Neural cell (in vitro differentiated cells): ENCODE measurements at regions not wholly inside any gene's neighbourhood (a gene's known extent, or its start where the extent isn't known, plus 50 kb on each side); places are given as distances from the start of the nearest gene placed in this dataset.
"Not testable (repeated sequence)": the region's sequence is repeated elsewhere in the genome, so short reads cannot be mapped to it uniquely, and the experiment has no call there.

ENCODE experiments used
- H2AFZ ChIP-seq: fragments of 200-600, 300-800 bp; sonication (generic), shearing (Covaris generic); 2 replicates; pipeline ENCODE4 v1.6.0; 2014; ENCODE audit warnings: low read depth, mild to moderate bottlenecking, antibody characterized with exemption, low read length, moderate library complexity
- H3F3A ChIP-seq: fragments of 200-600 bp; shearing (Covaris generic); 2 replicates; pipeline ENCODE4 v1.6.1; 2016; ENCODE audit warnings: mild to moderate bottlenecking, moderate library complexity, mixed read lengths, antibody characterized with exemption, low read length; ENCODE audit not compliant: insufficient read depth, poor library complexity, severe bottlenecking
- H3K27ac ChIP-seq: fragments of 200-600, 300-800 bp; sonication (generic), shearing (Covaris generic); 2 replicates; pipeline ENCODE4 v1.5.1; 2014; ENCODE audit warnings: mild to moderate bottlenecking, low read length, moderate library complexity
- H3K27me3 ChIP-seq: fragments of 300-800, 200-600 bp; sonication (generic), shearing (Covaris generic); 2 replicates; pipeline ENCODE4 v1.6.0; 2014; ENCODE audit warnings: mild to moderate bottlenecking, low read depth, low read length, moderate library complexity; ENCODE audit not compliant: insufficient read depth
- H3K36me3 ChIP-seq: fragments of 300-800, 200-600 bp; sonication (generic), shearing (Covaris generic); 2 replicates; pipeline ENCODE4 v1.5.1; 2014; ENCODE audit warnings: mild to moderate bottlenecking, antibody characterized with exemption, low read length, moderate library complexity; ENCODE audit not compliant: insufficient read depth
- H3K4me2 ChIP-seq: fragments of 300-800, 200-600 bp; sonication (generic), shearing (Covaris generic); 2 replicates; pipeline ENCODE4 v1.6.0; 2014; ENCODE audit warnings: mild to moderate bottlenecking, low read length
- H3K4me3 ChIP-seq: fragments of 300-800, 200-600 bp; sonication (generic), shearing (Covaris generic); 2 replicates; pipeline ENCODE4 v1.5.1; 2014; ENCODE audit warnings: mild to moderate bottlenecking, low read length, moderate library complexity
- H3K79me2 ChIP-seq: fragments of 200-600 bp; shearing (Covaris generic); replicated peaks from 2 replicates; pipeline ENCODE4 v1.6.0; 2014; ENCODE audit warnings: mild to moderate bottlenecking, low read length, moderate library complexity; ENCODE audit not compliant: insufficient read depth
- H3K9ac ChIP-seq: fragments of 300-800, 200-600 bp; sonication (generic), shearing (Covaris generic); 2 replicates; pipeline ENCODE4 v1.6.1; 2016; ENCODE audit warnings: mild to moderate bottlenecking, low read length, mixed read lengths
- H3K9me2 ChIP-seq: fragments of 200-600 bp; shearing (Covaris generic); 2 replicates; pipeline ENCODE4 v1.6.1; 2016; ENCODE audit warnings: mild to moderate bottlenecking, low read length, mixed read lengths; ENCODE audit not compliant: insufficient read depth
- H3K9me3 ChIP-seq: fragments of 200-600, 300-800 bp; sonication (generic), shearing (Covaris generic); 2 replicates; pipeline ENCODE4 v1.6.1; 2016; ENCODE audit warnings: mild to moderate bottlenecking, mixed run types, low read length, moderate library complexity, mixed read lengths
- H4K20me1 ChIP-seq: fragments of 200-600 bp; shearing (Covaris generic); 2 replicates; pipeline ENCODE4 v1.6.1; 2016; ENCODE audit warnings: mild to moderate bottlenecking, mixed run types; ENCODE audit not compliant: insufficient read depth
- EP300 ChIP-seq: fragments of 450-650 bp; conservative IDR thresholded peaks from 2 replicates; pipeline ENCODE4 v1.6.1; 2014; ENCODE audit warnings: antibody characterized with exemption, mild to moderate bottlenecking, moderate library complexity; ENCODE audit not compliant: poor library complexity, severe bottlenecking
- EZH2 ChIP-seq: fragments of 200-600, 300-800 bp; shearing (Covaris generic), sonication (generic); IDR thresholded peaks from 2 replicates; pipeline ENCODE4 v1.6.1; 2014; ENCODE audit warnings: antibody characterized with exemption, low read length, borderline replicate concordance, mild to moderate bottlenecking; ENCODE audit not compliant: insufficient read depth, poor library complexity, severe bottlenecking
- MXI1 ChIP-seq: fragments of 450-650 bp; conservative IDR thresholded peaks from 2 replicates; pipeline ENCODE4 v1.6.1; 2014; ENCODE audit warnings: antibody characterized with exemption, mild to moderate bottlenecking; ENCODE audit not compliant: poor library complexity, severe bottlenecking
- POLR2AphosphoS5 ChIP-seq: IDR thresholded peaks from 2 replicates; pipeline ENCODE4 v1.6.1; 2012
- RAD21 ChIP-seq: fragments of 450-650 bp; conservative IDR thresholded peaks from 2 replicates; pipeline ENCODE4 v1.6.1; 2014; ENCODE audit warnings: antibody characterized with exemption, mild to moderate bottlenecking, moderate library complexity
- SMC3 ChIP-seq: fragments of 450-650 bp; conservative IDR thresholded peaks from 2 replicates; pipeline ENCODE4 v1.6.1; 2014; ENCODE audit warnings: antibody characterized with exemption, mild to moderate bottlenecking, moderate library complexity; ENCODE audit not compliant: poor library complexity
- TAF1 ChIP-seq: IDR thresholded peaks from 2 replicates; pipeline ENCODE4 v1.6.1; 2012; ENCODE audit warnings: low read depth
- TF ChIP-seq, protein P1 (sequence below): IDR thresholded peaks from 2 replicates; pipeline ENCODE4 v1.6.1; 2012; ENCODE audit warnings: borderline replicate concordance
- TF ChIP-seq, protein P2 (sequence below): fragments of 450-650 bp; IDR thresholded peaks from 2 replicates; pipeline ENCODE4 v1.5.1; 2014; ENCODE audit warnings: antibody characterized with exemption, mild to moderate bottlenecking, moderate library complexity; ENCODE audit not compliant: poor library complexity, severe bottlenecking

DNA sequence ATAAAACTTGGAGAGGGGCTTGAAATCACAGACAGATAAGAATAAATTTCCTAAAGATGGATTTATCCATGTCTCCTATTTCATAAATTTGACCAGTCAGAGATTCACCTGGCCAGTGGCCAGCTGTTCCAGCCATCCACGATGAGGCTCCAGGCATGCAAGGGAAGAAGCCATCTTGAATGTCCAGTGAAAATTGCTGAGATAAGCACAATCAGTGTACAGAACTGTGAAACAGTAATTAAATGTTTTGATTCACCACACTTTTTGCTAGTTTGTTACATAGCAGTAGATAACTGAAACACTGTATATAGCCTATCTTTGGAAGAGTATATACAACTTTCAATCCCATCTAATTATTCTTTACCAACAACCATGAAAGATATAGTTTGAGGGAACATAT is 163.5 kb downstream of the HINT1 start:
- Histone ChIP-seq H4K20me1 (no peaks in the 10 kb centered on the region), H3K27ac (no peak overlapping the region), H3K4me3 (no peak overlapping the region), H2AFZ (no peak overlapping the region), H3K79me2 (no peaks in the 10 kb centered on the region), H3K9me3 (no peaks in the 10 kb centered on the region), H3K9me2 (no peaks in the 10 kb centered on the region), H3K4me2 (no peak overlapping the region), H3K27me3 (no peaks in the 10 kb centered on the region), H3K9ac (no peak overlapping the region), H3K36me3 (no peaks in the 10 kb centered on the region), H3F3A (no peaks in the 10 kb centered on the region)
- no peak for TF ChIP-seq EP300
- TF ChIP-seq RAD21 = no peak
- TF ChIP-seq, protein P1, sequence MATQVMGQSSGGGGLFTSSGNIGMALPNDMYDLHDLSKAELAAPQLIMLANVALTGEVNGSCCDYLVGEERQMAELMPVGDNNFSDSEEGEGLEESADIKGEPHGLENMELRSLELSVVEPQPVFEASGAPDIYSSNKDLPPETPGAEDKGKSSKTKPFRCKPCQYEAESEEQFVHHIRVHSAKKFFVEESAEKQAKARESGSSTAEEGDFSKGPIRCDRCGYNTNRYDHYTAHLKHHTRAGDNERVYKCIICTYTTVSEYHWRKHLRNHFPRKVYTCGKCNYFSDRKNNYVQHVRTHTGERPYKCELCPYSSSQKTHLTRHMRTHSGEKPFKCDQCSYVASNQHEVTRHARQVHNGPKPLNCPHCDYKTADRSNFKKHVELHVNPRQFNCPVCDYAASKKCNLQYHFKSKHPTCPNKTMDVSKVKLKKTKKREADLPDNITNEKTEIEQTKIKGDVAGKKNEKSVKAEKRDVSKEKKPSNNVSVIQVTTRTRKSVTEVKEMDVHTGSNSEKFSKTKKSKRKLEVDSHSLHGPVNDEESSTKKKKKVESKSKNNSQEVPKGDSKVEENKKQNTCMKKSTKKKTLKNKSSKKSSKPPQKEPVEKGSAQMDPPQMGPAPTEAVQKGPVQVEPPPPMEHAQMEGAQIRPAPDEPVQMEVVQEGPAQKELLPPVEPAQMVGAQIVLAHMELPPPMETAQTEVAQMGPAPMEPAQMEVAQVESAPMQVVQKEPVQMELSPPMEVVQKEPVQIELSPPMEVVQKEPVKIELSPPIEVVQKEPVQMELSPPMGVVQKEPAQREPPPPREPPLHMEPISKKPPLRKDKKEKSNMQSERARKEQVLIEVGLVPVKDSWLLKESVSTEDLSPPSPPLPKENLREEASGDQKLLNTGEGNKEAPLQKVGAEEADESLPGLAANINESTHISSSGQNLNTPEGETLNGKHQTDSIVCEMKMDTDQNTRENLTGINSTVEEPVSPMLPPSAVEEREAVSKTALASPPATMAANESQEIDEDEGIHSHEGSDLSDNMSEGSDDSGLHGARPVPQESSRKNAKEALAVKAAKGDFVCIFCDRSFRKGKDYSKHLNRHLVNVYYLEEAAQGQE = no peak
- TF ChIP-seq TAF1 = no peak
- TF ChIP-seq, protein P2, sequence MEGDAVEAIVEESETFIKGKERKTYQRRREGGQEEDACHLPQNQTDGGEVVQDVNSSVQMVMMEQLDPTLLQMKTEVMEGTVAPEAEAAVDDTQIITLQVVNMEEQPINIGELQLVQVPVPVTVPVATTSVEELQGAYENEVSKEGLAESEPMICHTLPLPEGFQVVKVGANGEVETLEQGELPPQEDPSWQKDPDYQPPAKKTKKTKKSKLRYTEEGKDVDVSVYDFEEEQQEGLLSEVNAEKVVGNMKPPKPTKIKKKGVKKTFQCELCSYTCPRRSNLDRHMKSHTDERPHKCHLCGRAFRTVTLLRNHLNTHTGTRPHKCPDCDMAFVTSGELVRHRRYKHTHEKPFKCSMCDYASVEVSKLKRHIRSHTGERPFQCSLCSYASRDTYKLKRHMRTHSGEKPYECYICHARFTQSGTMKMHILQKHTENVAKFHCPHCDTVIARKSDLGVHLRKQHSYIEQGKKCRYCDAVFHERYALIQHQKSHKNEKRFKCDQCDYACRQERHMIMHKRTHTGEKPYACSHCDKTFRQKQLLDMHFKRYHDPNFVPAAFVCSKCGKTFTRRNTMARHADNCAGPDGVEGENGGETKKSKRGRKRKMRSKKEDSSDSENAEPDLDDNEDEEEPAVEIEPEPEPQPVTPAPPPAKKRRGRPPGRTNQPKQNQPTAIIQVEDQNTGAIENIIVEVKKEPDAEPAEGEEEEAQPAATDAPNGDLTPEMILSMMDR = no peak
- no peak for TF ChIP-seq MXI1
- TF ChIP-seq EZH2 = no peak
- no peak for TF ChIP-seq SMC3
- no peak for TF ChIP-seq POLR2AphosphoS5

DNA sequence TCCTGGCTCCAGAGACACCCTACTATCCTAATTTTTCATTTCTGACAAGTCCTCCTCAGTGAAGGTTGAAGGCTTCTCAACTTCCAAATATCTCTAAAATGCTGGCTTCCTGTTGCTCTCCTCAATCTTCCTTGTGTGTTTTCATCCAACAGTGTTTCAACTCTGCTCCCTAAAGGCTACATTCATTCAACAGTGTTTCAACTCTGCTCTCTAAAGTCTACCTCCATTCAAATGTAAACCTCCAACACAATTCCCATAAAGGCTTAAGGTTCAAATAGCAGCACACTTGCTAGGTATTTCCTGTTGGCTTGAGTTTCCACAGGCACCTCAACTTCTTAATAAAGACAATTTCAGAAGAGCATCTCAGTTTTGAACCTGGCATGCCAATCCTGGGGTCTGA is 164.8 kb downstream of the HINT1 start:
- no peaks in the 10 kb centered on the region for H3K36me3 ChIP-seq

DNA sequence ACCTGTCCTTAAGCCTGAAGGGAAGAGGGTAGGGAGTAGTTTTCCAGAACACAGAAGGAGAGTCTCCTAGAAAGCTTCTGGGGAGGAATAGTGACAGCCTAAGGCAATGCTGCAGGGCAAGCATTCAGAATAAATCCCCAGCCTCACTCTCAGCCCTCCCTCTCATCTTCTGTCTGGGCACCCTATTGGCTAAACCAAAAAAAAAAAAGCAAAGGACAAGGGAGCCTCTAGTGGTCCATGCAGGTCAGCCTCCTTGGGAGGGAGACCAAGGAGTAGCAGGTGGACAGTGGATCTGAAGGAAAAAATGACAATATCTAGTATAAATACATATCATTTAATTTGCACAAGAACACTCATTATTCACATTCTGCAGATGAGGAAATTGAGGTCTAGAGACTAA is 168.3 kb downstream of the HINT1 start:
- H3K4me3 ChIP-seq, H3K4me2 ChIP-seq, H3K9me2 ChIP-seq, H3K36me3 ChIP-seq, H3F3A ChIP-seq, H3K9ac ChIP-seq, H3K79me2 ChIP-seq, H3K9me3 ChIP-seq, H3K27me3 ChIP-seq, H3K27ac ChIP-seq, H4K20me1 ChIP-seq, H2AFZ ChIP-seq: not testable (repeated sequence)

More for the DNA sequence above, 164.8 kb downstream of the HINT1 start:
- H4K20me1 ChIP-seq = no peaks in the 10 kb centered on the region
- H2AFZ ChIP-seq = no peak overlapping the region
- H3K27ac ChIP-seq = no peak overlapping the region
- no peak overlapping the region for H3K9ac ChIP-seq
- H3K9me2 ChIP-seq = no peaks in the 10 kb centered on the region
- no peaks in the 10 kb centered on the region for H3K27me3 ChIP-seq
- no peak overlapping the region for H3K4me2 ChIP-seq
- no peak for TF ChIP-seq RAD21
- TF ChIP-seq TAF1 = no peak
- TF ChIP-seq, protein P1 = no peak
- TF ChIP-seq, protein P2 = no peak
- H3K4me3 ChIP-seq = no peak overlapping the region
- no peaks in the 10 kb centered on the region for H3F3A ChIP-seq
- H3K9me3 ChIP-seq = no peaks in the 10 kb centered on the region
- no peaks in the 10 kb centered on the region for H3K79me2 ChIP-seq
